ENCODE measurements at regions not wholly inside any gene's neighbourhood (a gene's known extent, or its start where the extent isn't known, plus 50 kb on each side); places are given as distances from the start of the nearest gene placed in this dataset.
"Not testable (repeated sequence)": the region's sequence is repeated elsewhere in the genome, so short reads cannot be mapped to it uniquely, and the experiment has no call there.

DNA sequence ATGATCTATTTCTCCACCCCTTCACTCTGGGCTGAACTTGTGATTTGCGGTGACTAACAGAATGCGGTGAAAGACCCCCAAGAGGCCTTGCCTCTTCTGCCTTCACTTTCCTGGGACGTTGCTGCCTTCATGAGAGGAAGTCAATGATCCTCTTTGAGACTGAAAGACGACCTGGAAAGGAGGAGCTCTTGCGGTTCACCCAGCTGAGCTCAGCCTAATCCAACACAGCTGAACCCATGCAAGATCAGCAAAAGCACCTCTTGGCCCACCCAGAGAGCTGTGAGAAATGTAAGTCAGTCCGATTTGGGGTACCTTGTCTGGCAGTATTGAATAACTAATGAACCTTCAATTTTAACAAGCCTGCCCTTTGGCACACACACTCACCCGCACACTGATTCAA, 767.4 kb upstream of the TPTE start:
- ChIA-PET POLR2A (no interaction called here), CTCF (no interaction called here)
- TF ChIP-seq, protein P1, sequence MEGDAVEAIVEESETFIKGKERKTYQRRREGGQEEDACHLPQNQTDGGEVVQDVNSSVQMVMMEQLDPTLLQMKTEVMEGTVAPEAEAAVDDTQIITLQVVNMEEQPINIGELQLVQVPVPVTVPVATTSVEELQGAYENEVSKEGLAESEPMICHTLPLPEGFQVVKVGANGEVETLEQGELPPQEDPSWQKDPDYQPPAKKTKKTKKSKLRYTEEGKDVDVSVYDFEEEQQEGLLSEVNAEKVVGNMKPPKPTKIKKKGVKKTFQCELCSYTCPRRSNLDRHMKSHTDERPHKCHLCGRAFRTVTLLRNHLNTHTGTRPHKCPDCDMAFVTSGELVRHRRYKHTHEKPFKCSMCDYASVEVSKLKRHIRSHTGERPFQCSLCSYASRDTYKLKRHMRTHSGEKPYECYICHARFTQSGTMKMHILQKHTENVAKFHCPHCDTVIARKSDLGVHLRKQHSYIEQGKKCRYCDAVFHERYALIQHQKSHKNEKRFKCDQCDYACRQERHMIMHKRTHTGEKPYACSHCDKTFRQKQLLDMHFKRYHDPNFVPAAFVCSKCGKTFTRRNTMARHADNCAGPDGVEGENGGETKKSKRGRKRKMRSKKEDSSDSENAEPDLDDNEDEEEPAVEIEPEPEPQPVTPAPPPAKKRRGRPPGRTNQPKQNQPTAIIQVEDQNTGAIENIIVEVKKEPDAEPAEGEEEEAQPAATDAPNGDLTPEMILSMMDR (IDR thresholded peaks at IDR 0.05): no peak
- no peak for ATAC-seq (ENCODE audit: poor library complexity)
- no peaks in the 10 kb centered on the region for H3K36me3 Mint-ChIP-seq (ENCODE audit: low read depth)
- no peak overlapping the region for H3K4me3 ChIP-seq (ENCODE audit: low read length)
- no peaks in the 10 kb centered on the region for H3K27me3 Mint-ChIP-seq
- H3K4me3 Mint-ChIP-seq: no peak overlapping the region
- peaks cover 6% of the 10 kb centered on the region for H3K9me3 Mint-ChIP-seq
- no peak for DNase-seq
- H3K27ac Mint-ChIP-seq: no peak overlapping the region
- intact Hi-C loops (cut with DNase I, micrococcal nuclease): no loop called here
- H3K27me3 ChIP-seq (ENCODE audit: control insufficient read depth in 1 of 2, insufficient read depth in 2 of 2, low read length in 2 of 2): no peaks in the 10 kb centered on the region
- no peak overlapping the region for H3K27ac ChIP-seq (ENCODE audit: low read depth in 1 of 2, low read length in 2 of 2)
- H3K36me3 ChIP-seq (ENCODE audit: insufficient read depth, low read length): no peaks in the 10 kb centered on the region
- no peaks in the 10 kb centered on the region for H3K4me1 ChIP-seq (ENCODE audit: insufficient read depth, low read length)
- H3K9me3 ChIP-seq (ENCODE audit: control insufficient read depth in 1 of 2, insufficient read depth in 1 of 2, low read length in 2 of 2): peaks cover 17 to 34% of the 10 kb centered on the region in 2 experiments
- no peaks in the 10 kb centered on the region for H3K4me1 Mint-ChIP-seq (ENCODE audit: low read depth)

DNA sequence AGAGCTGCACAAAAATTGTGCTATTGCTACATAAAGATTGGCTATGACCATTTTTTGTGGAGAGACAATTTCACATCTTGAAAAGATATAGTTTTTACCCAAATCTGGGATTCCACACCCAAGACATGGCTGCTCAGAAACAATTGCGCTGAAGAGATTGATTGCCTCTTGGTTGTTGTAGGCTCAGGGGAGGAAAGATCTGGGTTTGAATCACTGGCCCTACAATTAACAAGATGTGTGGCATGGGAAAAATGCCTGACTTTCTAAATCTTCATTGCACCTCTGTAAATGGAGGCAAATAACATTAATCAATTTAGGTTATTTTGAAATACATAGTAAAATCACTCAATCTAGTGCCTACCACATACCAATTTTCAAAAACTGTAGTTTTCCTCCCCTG, 766.9 kb upstream of the TPTE start:
- H3K9me3 Mint-ChIP-seq; intact Hi-C loops (cut with DNase I, micrococcal nuclease); H3K4me1 Mint-ChIP-seq (ENCODE audit: low read depth); H3K4me1 ChIP-seq (ENCODE audit: insufficient read depth, low read length); H3K4me3 ChIP-seq (ENCODE audit: low read length); DNase-seq; H3K36me3 ChIP-seq (ENCODE audit: insufficient read depth, low read length); H3K27ac Mint-ChIP-seq; ATAC-seq (ENCODE audit: poor library complexity); H3K4me3 Mint-ChIP-seq; H3K36me3 Mint-ChIP-seq (ENCODE audit: low read depth); H3K27ac ChIP-seq (ENCODE audit: low read depth in 1 of 2, low read length in 2 of 2); CTCF ChIA-PET; POLR2A ChIA-PET; H3K27me3 Mint-ChIP-seq; H3K27me3 ChIP-seq (ENCODE audit: control insufficient read depth in 1 of 2, insufficient read depth in 2 of 2, low read length in 2 of 2): not testable (repeated sequence)
- peaks cover 19 to 37% of the 10 kb centered on the region in 2 experiments for H3K9me3 ChIP-seq (ENCODE audit: control insufficient read depth in 1 of 2, insufficient read depth in 1 of 2, low read length in 2 of 2)

DNA sequence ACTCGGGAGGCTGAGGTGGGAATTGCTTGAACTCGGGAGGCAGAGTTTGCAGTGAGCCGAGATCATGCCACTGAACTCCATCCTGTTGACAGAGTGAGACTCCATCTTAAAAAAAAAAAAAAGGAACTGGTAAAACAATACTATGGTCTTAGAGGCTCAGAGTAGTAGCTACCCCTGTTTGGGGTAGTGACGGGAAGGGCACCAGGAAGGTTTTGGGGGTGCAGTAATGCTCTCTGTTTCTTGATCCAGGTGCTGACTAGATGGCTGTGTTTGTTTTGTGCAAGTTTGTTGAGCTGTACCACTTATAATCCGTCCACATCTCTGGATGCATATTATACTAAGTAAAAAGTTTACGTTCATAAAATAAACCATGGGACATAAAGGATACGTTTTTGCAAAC, 765.8 kb upstream of the TPTE start:
- DNase-seq (no peak), ATAC-seq (ENCODE audit: poor library complexity) (no peak)
- no peaks in the 10 kb centered on the region for H3K4me1 Mint-ChIP-seq (ENCODE audit: low read depth)
- intact Hi-C loops (cut with DNase I, micrococcal nuclease): no loop called here
- Histone ChIP-seq H3K27ac (ENCODE audit: low read depth in 1 of 2, low read length in 2 of 2) (no peak overlapping the region), H3K4me3 (ENCODE audit: low read length) (no peak overlapping the region), H3K27me3 (ENCODE audit: control insufficient read depth in 1 of 2, insufficient read depth in 2 of 2, low read length in 2 of 2) (no peaks in the 10 kb centered on the region), H3K9me3 (ENCODE audit: control insufficient read depth in 1 of 2, insufficient read depth in 1 of 2, low read length in 2 of 2) (peaks cover 19 to 34% of the 10 kb centered on the region in 2 experiments), H3K36me3 (ENCODE audit: insufficient read depth, low read length) (no peaks in the 10 kb centered on the region), H3K4me1 (ENCODE audit: insufficient read depth, low read length) (no peaks in the 10 kb centered on the region)
- no peaks in the 10 kb centered on the region for H3K27me3 Mint-ChIP-seq
- ChIA-PET POLR2A (no interaction called here), CTCF (no interaction called here)
- peaks cover 6% of the 10 kb centered on the region for H3K9me3 Mint-ChIP-seq
- no peak overlapping the region for H3K27ac Mint-ChIP-seq
- no peaks in the 10 kb centered on the region for H3K36me3 Mint-ChIP-seq (ENCODE audit: low read depth)
- TF ChIP-seq, protein P1 (IDR thresholded peaks at IDR 0.05): no peak
- H3K4me3 Mint-ChIP-seq: no peak overlapping the region

DNA sequence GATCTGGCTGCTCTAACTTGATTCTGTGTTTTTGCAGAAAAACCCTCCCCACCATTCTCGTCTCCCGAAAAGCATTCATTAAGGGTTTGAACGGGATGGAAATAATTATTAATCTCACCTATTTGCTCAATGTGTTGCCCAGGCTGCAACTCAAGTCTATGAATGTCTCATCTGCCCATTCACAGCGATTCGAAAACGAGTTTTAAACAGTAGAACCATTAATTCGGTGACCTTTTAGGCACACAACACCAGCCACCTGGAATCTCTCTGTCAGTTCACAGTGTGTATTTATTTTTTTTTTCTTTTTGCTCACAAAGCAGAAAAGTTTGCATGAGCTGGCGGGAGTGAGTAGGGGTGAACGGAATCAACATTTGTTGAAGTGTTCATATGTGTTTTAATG, 764.7 kb upstream of the TPTE start:
- Histone ChIP-seq H3K27me3 (ENCODE audit: control insufficient read depth in 1 of 2, insufficient read depth in 2 of 2, low read length in 2 of 2) (no peaks in the 10 kb centered on the region), H3K27ac (ENCODE audit: low read depth in 1 of 2, low read length in 2 of 2) (no peak overlapping the region), H3K4me1 (ENCODE audit: insufficient read depth, low read length) (no peaks in the 10 kb centered on the region), H3K4me3 (ENCODE audit: low read length) (no peak overlapping the region), H3K9me3 (ENCODE audit: control insufficient read depth in 1 of 2, insufficient read depth in 1 of 2, low read length in 2 of 2) (peaks cover 19 to 27% of the 10 kb centered on the region in 2 experiments), H3K36me3 (ENCODE audit: insufficient read depth, low read length) (no peaks in the 10 kb centered on the region)
- intact Hi-C loops (cut with DNase I, micrococcal nuclease): no loop called here
- H3K4me3 Mint-ChIP-seq: no peak overlapping the region
- no peaks in the 10 kb centered on the region for H3K4me1 Mint-ChIP-seq (ENCODE audit: low read depth)
- no peaks in the 10 kb centered on the region for H3K36me3 Mint-ChIP-seq (ENCODE audit: low read depth)
- ChIA-PET CTCF (no interaction called here), POLR2A (no interaction called here)
- DNase-seq (no peak), ATAC-seq (ENCODE audit: poor library complexity) (no peak)
- H3K27ac Mint-ChIP-seq: no peak overlapping the region
- H3K27me3 Mint-ChIP-seq: no peaks in the 10 kb centered on the region
- TF ChIP-seq, protein P1 (IDR thresholded peaks at IDR 0.05): no peak
- H3K9me3 Mint-ChIP-seq: peaks cover 6% of the 10 kb centered on the region

DNA sequence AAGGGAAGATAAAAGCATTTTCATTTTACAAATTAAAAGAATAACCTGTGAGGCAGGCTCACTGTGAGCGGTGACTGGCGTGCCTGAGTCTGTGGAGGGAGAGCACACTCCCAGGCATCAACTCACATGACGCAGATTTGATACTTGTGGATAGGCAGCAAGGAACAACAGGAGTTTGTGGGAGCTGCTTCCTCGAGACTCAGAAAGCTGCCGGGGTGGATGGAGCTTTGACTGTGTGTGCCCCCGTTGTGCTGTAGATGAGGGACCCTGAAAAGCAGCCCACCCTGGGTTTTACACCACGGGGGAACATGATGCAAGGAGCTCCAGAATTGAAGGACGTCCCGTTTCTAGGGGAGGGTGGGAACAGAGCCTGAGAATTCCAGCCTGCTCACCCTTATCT, 764.3 kb upstream of the TPTE start:
- CTCF ChIA-PET; DNase-seq; H3K4me1 ChIP-seq (ENCODE audit: insufficient read depth, low read length); H3K36me3 Mint-ChIP-seq (ENCODE audit: low read depth); H3K27me3 Mint-ChIP-seq; H3K4me1 Mint-ChIP-seq (ENCODE audit: low read depth); H3K36me3 ChIP-seq (ENCODE audit: insufficient read depth, low read length); POLR2A ChIA-PET; ATAC-seq (ENCODE audit: poor library complexity); H3K4me3 Mint-ChIP-seq; H3K27ac Mint-ChIP-seq; H3K27me3 ChIP-seq (ENCODE audit: control insufficient read depth in 1 of 2, insufficient read depth in 2 of 2, low read length in 2 of 2); H3K9me3 Mint-ChIP-seq; H3K4me3 ChIP-seq (ENCODE audit: low read length); intact Hi-C loops (cut with DNase I, micrococcal nuclease); H3K27ac ChIP-seq (ENCODE audit: low read depth in 1 of 2, low read length in 2 of 2): not testable (repeated sequence)
- peaks cover 19 to 22% of the 10 kb centered on the region in 2 experiments for H3K9me3 ChIP-seq (ENCODE audit: control insufficient read depth in 1 of 2, insufficient read depth in 1 of 2, low read length in 2 of 2)
